ENCODE measurements at regions not wholly inside any gene's neighbourhood (a gene's known extent, or its start where the extent isn't known, plus 50 kb on each side); places are given as distances from the start of the nearest gene placed in this dataset.

- TF ChIP-seq, protein P1, sequence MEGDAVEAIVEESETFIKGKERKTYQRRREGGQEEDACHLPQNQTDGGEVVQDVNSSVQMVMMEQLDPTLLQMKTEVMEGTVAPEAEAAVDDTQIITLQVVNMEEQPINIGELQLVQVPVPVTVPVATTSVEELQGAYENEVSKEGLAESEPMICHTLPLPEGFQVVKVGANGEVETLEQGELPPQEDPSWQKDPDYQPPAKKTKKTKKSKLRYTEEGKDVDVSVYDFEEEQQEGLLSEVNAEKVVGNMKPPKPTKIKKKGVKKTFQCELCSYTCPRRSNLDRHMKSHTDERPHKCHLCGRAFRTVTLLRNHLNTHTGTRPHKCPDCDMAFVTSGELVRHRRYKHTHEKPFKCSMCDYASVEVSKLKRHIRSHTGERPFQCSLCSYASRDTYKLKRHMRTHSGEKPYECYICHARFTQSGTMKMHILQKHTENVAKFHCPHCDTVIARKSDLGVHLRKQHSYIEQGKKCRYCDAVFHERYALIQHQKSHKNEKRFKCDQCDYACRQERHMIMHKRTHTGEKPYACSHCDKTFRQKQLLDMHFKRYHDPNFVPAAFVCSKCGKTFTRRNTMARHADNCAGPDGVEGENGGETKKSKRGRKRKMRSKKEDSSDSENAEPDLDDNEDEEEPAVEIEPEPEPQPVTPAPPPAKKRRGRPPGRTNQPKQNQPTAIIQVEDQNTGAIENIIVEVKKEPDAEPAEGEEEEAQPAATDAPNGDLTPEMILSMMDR (IDR thresholded peaks at IDR 0.05) = no peak
- no peak for TF ChIP-seq POLR2A (IDR thresholded peaks at IDR 0.05)
Measured at GRCh38 chr4:177155454-177155853, 154.2 kb upstream of the NEIL3 start.
